GM19395 (cell line): ENCODE measurements at regions not wholly inside any gene's neighbourhood (a gene's known extent, or its start where the extent isn't known, plus 50 kb on each side); places are given as distances from the start of the nearest gene placed in this dataset.

Source experiments
- ATAC-seq: cut with Tn5 transposase; IDR thresholded peaks from one replicate; pipeline ENCODE4 v1.9.1; 2021; ENCODE audit warnings: mild to moderate bottlenecking, moderate library complexity; ENCODE audit not compliant: unreplicated experiment

- ATAC-seq, result no peak
These were observed 345.4 kb downstream of the TDRD15 start for GRCh38 chr2:21469158-21469557.

- no peak for ATAC-seq
These were observed 345.8 kb downstream of the TDRD15 start for GRCh38 chr2:21469564-21469963.

GRCh38 chr2:21480162-21480561 lies 356.4 kb downstream of the TDRD15 start:
- no peak for ATAC-seq

GRCh38 chr2:21484643-21485042 lies 360.9 kb downstream of the TDRD15 start:
- ATAC-seq, result no peak

GRCh38 chr2:21486445-21486844 lies 362.7 kb downstream of the TDRD15 start:
- no peak for ATAC-seq

- no peak for ATAC-seq
These were observed 365.3 kb downstream of the TDRD15 start for GRCh38 chr2:21489080-21489479.

GRCh38 chr2:21498016-21498415 lies 374.2 kb downstream of the TDRD15 start:
- ATAC-seq, result no peak

- no peak for ATAC-seq
These were observed 376.7 kb downstream of the TDRD15 start for GRCh38 chr2:21500401-21500945.

- ATAC-seq, result no peak
These were observed 377.7 kb downstream of the TDRD15 start for GRCh38 chr2:21501376-21502027.

- no peak for ATAC-seq
These were observed 392.1 kb downstream of the TDRD15 start for GRCh38 chr2:21515903-21516302.

- ATAC-seq, result no peak
These were observed 395.6 kb downstream of the TDRD15 start for GRCh38 chr2:21519412-21519811.

- no peak for ATAC-seq
These were observed 396.1 kb downstream of the TDRD15 start for GRCh38 chr2:21519821-21520220.

- ATAC-seq, result no peak
These were observed 412.1 kb downstream of the TDRD15 start for GRCh38 chr2:21535826-21536225.

- no peak for ATAC-seq
These were observed 415.9 kb downstream of the TDRD15 start for GRCh38 chr2:21539685-21540084.

- ATAC-seq, result no peak
These were observed 419.9 kb downstream of the TDRD15 start for GRCh38 chr2:21543630-21544029.

GRCh38 chr2:21544392-21544791 lies 420.6 kb downstream of the TDRD15 start:
- no peak for ATAC-seq

GRCh38 chr2:21552981-21553380 lies 429.2 kb downstream of the TDRD15 start:
- no peak for ATAC-seq

- no peak for ATAC-seq
These were observed 435.6 kb downstream of the TDRD15 start for GRCh38 chr2:21559351-21559750.

- ATAC-seq, result no peak
These were observed 438.2 kb downstream of the TDRD15 start for GRCh38 chr2:21561965-21562364.

GRCh38 chr2:21567395-21567794 lies 443.6 kb downstream of the TDRD15 start:
- no peak for ATAC-seq

- ATAC-seq, result no peak
These were observed 447.9 kb downstream of the TDRD15 start for GRCh38 chr2:21571686-21572085.

GRCh38 chr2:21580391-21580790 lies 456.6 kb downstream of the TDRD15 start:
- ATAC-seq, result no peak

- no peak for ATAC-seq
These were observed 462.1 kb downstream of the TDRD15 start for GRCh38 chr2:21585881-21586280.
